Common myeloid progenitor, CD34-positive (primary cell): ENCODE measurements at regions not wholly inside any gene's neighbourhood (a gene's known extent, or its start where the extent isn't known, plus 50 kb on each side); places are given as distances from the start of the nearest gene placed in this dataset.

Experiments used
- CTCF ChIA-PET: fragments of 350-600 bp; sonication (Branson Sonifier 250); formaldehyde crosslinking; loops from one replicate; lab custom pipeline; 2021; ENCODE audit warnings: antibody characterized with exemption; lab: Charles Lee
- POLR2A ChIA-PET: fragments of 350-600 bp; sonication (Branson Sonifier 250); formaldehyde crosslinking; loops from one replicate; lab custom pipeline; 2021; ENCODE audit warnings: antibody characterized with exemption; lab: Charles Lee
- DNase-seq, 3 donors: peaks; one replicate each; pipeline versions ENCODE4 v3.0.0 to v3.0.0-alpha.2; 2013
- H3K27ac ChIP-seq, 2 experiments: 1 replicate in 1 of 2; 2 replicates in 1 of 2; pipeline ENCODE4 v1.7.0; 2013; ENCODE audit warnings: inconsistent platforms in 2 of 2, low read length in 2 of 2, mild to moderate bottlenecking in 2 of 2, low read depth in 1 of 2, moderate library complexity in 1 of 2; ENCODE audit not compliant: severe bottlenecking in 2 of 2, insufficient read depth in 1 of 2, poor library complexity in 1 of 2
- H3K27me3 ChIP-seq, 5 experiments: replicated peaks in 2 of 5; 1 replicate in 3 of 5; 2 replicates in 2 of 5; pipeline versions ENCODE4 v1.6.1 to v1.7.0; 2013; ENCODE audit warnings: low read length in 4 of 5, mild to moderate bottlenecking in 2 of 5, moderate library complexity in 2 of 5, inconsistent platforms in 1 of 5; ENCODE audit not compliant: insufficient read depth in 5 of 5, control insufficient read depth in 4 of 5
- H3K36me3 ChIP-seq, 4 experiments: 1 replicate in 2 of 4; 2 replicates in 2 of 4; pipeline versions ENCODE4 v1.6.1 to v1.7.0; 2013; ENCODE audit warnings: low read length in 3 of 4, control low read depth in 1 of 4, mild to moderate bottlenecking in 1 of 4; ENCODE audit not compliant: control insufficient read depth in 4 of 4, insufficient read depth in 4 of 4
- H3K4me1 ChIP-seq, 4 experiments: 1 replicate in 3 of 4; 2 replicates in 1 of 4; pipeline versions ENCODE4 v1.6.1 to v1.7.1; 2013; ENCODE audit warnings: low read length in 3 of 4, mild to moderate bottlenecking in 3 of 4, control low read depth in 1 of 4, inconsistent platforms in 1 of 4, moderate library complexity in 1 of 4; ENCODE audit not compliant: control insufficient read depth in 4 of 4, insufficient read depth in 4 of 4; ENCODE audit errors: control extremely low read depth in 1 of 4
- H3K4me3 ChIP-seq, 7 experiments: 1 replicate in 4 of 7; 2 replicates in 3 of 7; pipeline versions ENCODE4 v1.5.1 to v1.7.0; 2013; ENCODE audit warnings: mild to moderate bottlenecking in 7 of 7, low read length in 6 of 7, moderate library complexity in 6 of 7, inconsistent platforms in 2 of 7, low read depth in 2 of 7, control low read depth in 1 of 7; ENCODE audit not compliant: insufficient read depth in 4 of 7, control insufficient read depth in 1 of 7; ENCODE audit errors: extremely low read depth in 1 of 7
- H3K9me3 ChIP-seq, 5 experiments: 1 replicate in 4 of 5; 2 replicates in 1 of 5; pipeline versions ENCODE4 v1.6.1 to v1.7.1; 2013; ENCODE audit warnings: low read length in 4 of 5, mild to moderate bottlenecking in 2 of 5, inconsistent platforms in 1 of 5, low read depth in 1 of 5, moderate library complexity in 1 of 5; ENCODE audit not compliant: control insufficient read depth in 4 of 5, insufficient read depth in 2 of 5; ENCODE audit errors: control extremely low read depth in 1 of 5
- WGBS: methylation state at CpG from one replicate; pipeline ENCODE4 v1.1.5; 2013; ENCODE audit not compliant: insufficient coverage; 5-methylcytosine and 5-hydroxymethylcytosine counted together

GRCh38 chr9:38178237-38178636 is 109.2 kb upstream of the SHB start:
- Histone ChIP-seq H3K9me3 (no peaks in the 10 kb centered on the region), H3K36me3 (no peaks in the 10 kb centered on the region), H3K27me3 (no peaks in the 10 kb centered on the region), H3K27ac (no peak overlapping the region), H3K4me1 (peaks cover 4 to 25% (median 15%) of the 10 kb centered on the region in 4 experiments), H3K4me3 (peak overlapping the region in 2 of 7 experiments; percentile 2 to 19)
- no CpG with 5 or more reads among the region's 1 CpG for WGBS
- ChIA-PET CTCF (no interaction called here), POLR2A (no interaction called here)
- DNase-seq: peak in 2 of 3 donors; percentile 35 to 47

- ChIA-PET POLR2A (no interaction called here), CTCF (no interaction called here)
- H3K9me3 ChIP-seq: no peaks in the 10 kb centered on the region
- WGBS: 96% methylated on average over 3 of the region's 4 CpGs
- no peak overlapping the region for H3K27ac ChIP-seq
- no peak for DNase-seq
- H3K27me3 ChIP-seq: no peaks in the 10 kb centered on the region
- peaks cover 4 to 20% (median 15%) of the 10 kb centered on the region in 4 experiments for H3K4me1 ChIP-seq
- no peaks in the 10 kb centered on the region for H3K36me3 ChIP-seq
- no peak overlapping the region for H3K4me3 ChIP-seq
Measured at GRCh38 chr9:38177680-38178079, 108.7 kb upstream of the SHB start.

DNA sequence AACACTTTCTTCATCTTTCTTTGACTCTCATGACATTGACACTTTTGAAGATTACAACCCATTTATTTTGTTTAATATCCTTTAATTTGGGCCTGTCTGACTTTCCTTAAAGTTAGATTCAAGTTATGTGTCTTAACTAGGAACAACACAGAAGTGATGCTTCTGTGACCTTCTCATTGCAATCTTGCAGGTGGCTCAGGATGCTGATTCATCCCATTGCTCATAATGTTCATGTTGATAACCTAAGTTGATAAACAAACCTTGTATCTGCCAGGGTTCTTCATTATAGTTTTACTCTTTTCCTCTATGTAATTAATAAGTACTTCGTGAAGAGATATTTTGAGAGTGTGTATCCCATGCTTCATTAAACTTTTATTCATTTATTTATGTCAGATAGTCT is 107.2 kb upstream of the SHB start:
- no peak overlapping the region for H3K4me3 ChIP-seq
- peaks cover 0 to 7% (median 6%) of the 10 kb centered on the region in 5 experiments for H3K9me3 ChIP-seq
- POLR2A ChIA-PET: no interaction called here
- DNase-seq: no peak
- CTCF ChIA-PET: interaction anchor here (1.0 kb wide), 1 partner anchor 19 kb away, joined by 4 read pairs; no protein-coding TSS in a partner anchor
- peaks cover 4 to 17% (median 13%) of the 10 kb centered on the region in 4 experiments for H3K4me1 ChIP-seq
- H3K27me3 ChIP-seq: no peaks in the 10 kb centered on the region
- H3K27ac ChIP-seq: no peak overlapping the region
- no CpG with 5 or more reads among the region's 1 CpG for WGBS
- H3K36me3 ChIP-seq: no peaks in the 10 kb centered on the region

GRCh38 chr9:38175423-38175822 is 106.4 kb upstream of the SHB start:
- CTCF ChIA-PET: interaction anchor here (1.0 to 1.3 kb wide), 3 partner anchors 18 to 208 kb away, joined by 3 to 4 read pairs (median 3); no protein-coding TSS in a partner anchor
- no peak overlapping the region for H3K27ac ChIP-seq
- H3K9me3 ChIP-seq: peaks cover 0 to 13% (median 12%) of the 10 kb centered on the region in 5 experiments
- WGBS: no CpG with 5 or more reads among the region's 3 CpGs
- peaks cover 4 to 17% (median 13%) of the 10 kb centered on the region in 4 experiments for H3K4me1 ChIP-seq
- no peak for DNase-seq
- H3K4me3 ChIP-seq: no peak overlapping the region
- no peaks in the 10 kb centered on the region for H3K36me3 ChIP-seq
- POLR2A ChIA-PET: no interaction called here
- H3K27me3 ChIP-seq: no peaks in the 10 kb centered on the region

DNA sequence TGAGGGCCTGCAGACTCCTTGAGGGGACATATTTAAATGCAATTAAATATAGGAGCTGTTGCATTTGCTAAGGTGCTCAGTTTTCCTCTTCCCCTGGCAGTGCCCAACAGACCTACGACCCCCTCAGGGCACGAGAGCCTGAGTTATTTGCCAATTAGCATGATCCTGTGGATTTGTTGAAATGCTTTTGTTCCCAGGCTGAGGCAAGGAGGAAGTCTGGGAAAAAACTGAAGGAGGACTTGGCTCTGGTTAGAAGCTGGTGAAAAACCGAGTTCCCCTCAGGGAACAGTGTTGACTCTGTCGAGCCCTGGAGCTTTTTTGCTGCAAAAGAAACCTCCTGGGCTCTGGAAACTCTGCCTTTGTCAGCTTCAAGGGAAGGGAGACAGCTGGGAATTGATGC is 103.6 kb upstream of the SHB start:
- Histone ChIP-seq H3K36me3 (no peaks in the 10 kb centered on the region), H3K9me3 (peaks cover 0 to 23% (median 13%) of the 10 kb centered on the region in 5 experiments), H3K4me3 (no peak overlapping the region), H3K4me1 (peaks cover 0 to 4% (median 3%) of the 10 kb centered on the region in 4 experiments), H3K27me3 (no peaks in the 10 kb centered on the region), H3K27ac (no peak overlapping the region)
- no peak for DNase-seq
- WGBS: 100% methylated on average over 3 of the region's 4 CpGs
- ChIA-PET CTCF (interaction anchor here (1.6 to 1.9 kb wide), 2 partner anchors 11 to 13 kb away, joined by 4 to 5 read pairs; no protein-coding TSS in a partner anchor), POLR2A (no interaction called here)

DNA sequence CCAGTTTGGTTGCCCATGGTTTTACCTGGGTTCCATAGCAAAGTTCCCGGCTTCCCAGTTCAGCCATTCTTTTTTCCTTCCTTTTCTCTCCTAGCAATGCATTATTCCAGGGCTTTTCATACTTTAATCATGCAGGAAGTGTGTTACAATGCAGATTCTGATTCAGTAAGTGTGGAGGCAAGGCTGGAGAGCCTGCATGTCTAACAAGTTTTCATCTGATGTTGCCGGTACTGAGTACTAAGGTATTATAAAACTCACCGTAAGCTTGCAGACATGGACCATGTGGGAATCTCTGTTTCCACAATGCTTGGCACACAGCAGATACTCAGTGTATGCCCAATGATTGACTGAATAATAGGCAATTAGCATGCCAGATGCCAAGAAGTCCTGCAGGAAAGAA is 102.9 kb upstream of the SHB start:
- 100% methylated on average over 2 of the region's 3 CpGs for WGBS
- CTCF ChIA-PET: interaction anchor here (1.6 kb wide), 1 partner anchor 10 kb away, joined by 5 read pairs; no protein-coding TSS in a partner anchor
- H3K36me3 ChIP-seq: no peaks in the 10 kb centered on the region
- no peaks in the 10 kb centered on the region for H3K4me1 ChIP-seq
- no peaks in the 10 kb centered on the region for H3K27me3 ChIP-seq
- peaks cover 0 to 23% (median 13%) of the 10 kb centered on the region in 5 experiments for H3K9me3 ChIP-seq
- H3K27ac ChIP-seq: peak overlapping the region in 1 of 2 experiments; percentile 62
- POLR2A ChIA-PET: no interaction called here
- no peak for DNase-seq
- H3K4me3 ChIP-seq: no peak overlapping the region

GRCh38 chr9:38171538-38171884 is 102.5 kb upstream of the SHB start:
- Histone ChIP-seq H3K27me3 (no peaks in the 10 kb centered on the region), H3K9me3 (peaks cover 0 to 23% (median 13%) of the 10 kb centered on the region in 5 experiments), H3K4me3 (no peak overlapping the region), H3K36me3 (no peaks in the 10 kb centered on the region), H3K4me1 (no peaks in the 10 kb centered on the region), H3K27ac (peak overlapping the region in 1 of 2 experiments; percentile 62)
- ChIA-PET CTCF (interaction anchor here (1.6 kb wide), 1 partner anchor 10 kb away, joined by 5 read pairs; no protein-coding TSS in a partner anchor), POLR2A (no interaction called here)
- 97% methylated on average over 5 of the region's 5 CpGs for WGBS
- DNase-seq: no peak
